ENCODE measurements at regions not wholly inside any gene's neighbourhood (a gene's known extent, or its start where the extent isn't known, plus 50 kb on each side); places are given as distances from the start of the nearest gene placed in this dataset.
"Not testable (repeated sequence)": the region's sequence is repeated elsewhere in the genome, so short reads cannot be mapped to it uniquely, and the experiment has no call there.

DNA sequence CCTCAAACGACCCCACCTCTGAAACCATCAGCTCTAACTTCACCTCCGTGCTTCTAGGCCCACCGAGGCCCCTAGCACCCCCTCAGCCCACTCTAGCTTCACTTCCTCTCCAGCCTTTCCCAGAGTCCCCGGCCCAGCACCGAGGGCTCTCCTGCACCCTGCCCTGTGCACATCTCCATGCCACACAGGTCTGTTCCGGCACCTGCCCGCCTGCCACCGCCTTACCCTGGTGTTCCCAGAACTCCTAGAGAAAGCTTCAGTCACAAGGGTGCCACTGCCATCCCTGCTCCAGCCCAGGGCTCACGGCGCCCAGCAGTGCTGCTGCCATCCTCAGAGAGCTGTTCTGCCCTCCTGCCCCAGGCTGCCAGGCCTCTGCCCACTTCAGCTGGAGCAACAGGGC is 61.3 kb upstream of the INSIG1 start:
- Mint-ChIP-seq H3K4me3 (no peak overlapping the region), H3K9me3 (no peaks in the 10 kb centered on the region), H3K27me3 (ENCODE audit: low read depth) (no peaks in the 10 kb centered on the region), H3K27ac (ENCODE audit: unreplicated experiment) (peak overlapping the region; percentile 97), H3K36me3 (ENCODE audit: low read depth) (no peaks in the 10 kb centered on the region), H3K4me1 (peaks cover 9% of the 10 kb centered on the region)
- no peak for TF ChIP-seq CTCF (conservative IDR thresholded peaks at IDR 0.05)
- DNase-seq (ENCODE audit: low read depth, low spot score), result no peak

DNA sequence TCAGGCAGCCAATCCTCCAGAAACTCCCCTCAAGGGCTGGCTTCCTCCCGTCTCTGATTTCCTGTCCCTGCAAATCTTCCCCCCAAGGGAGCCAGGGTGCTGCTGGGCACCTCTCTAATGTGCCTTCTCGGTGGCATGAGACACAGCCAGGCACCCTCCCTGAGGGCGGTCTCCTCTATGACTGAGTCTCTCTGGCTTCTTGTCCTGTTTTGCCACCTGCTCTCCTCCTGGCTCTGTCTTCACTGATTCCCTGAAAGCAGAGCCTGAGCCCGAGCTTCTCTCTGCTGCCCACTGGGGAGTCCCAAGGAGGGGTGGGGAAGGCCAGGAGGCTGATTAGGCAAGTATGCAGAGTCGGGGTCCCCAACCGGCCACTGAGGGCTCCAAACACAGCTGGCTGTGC is 60.4 kb upstream of the INSIG1 start:
- Mint-ChIP-seq H3K27ac (ENCODE audit: unreplicated experiment) (peak overlapping the region; percentile 93), H3K4me3 (no peak overlapping the region), H3K9me3 (no peaks in the 10 kb centered on the region), H3K4me1 (peaks cover 9% of the 10 kb centered on the region), H3K36me3 (ENCODE audit: low read depth) (no peaks in the 10 kb centered on the region), H3K27me3 (ENCODE audit: low read depth) (no peaks in the 10 kb centered on the region)
- no peak for TF ChIP-seq CTCF (conservative IDR thresholded peaks at IDR 0.05)
- no peak for DNase-seq (ENCODE audit: low read depth, low spot score)

DNA sequence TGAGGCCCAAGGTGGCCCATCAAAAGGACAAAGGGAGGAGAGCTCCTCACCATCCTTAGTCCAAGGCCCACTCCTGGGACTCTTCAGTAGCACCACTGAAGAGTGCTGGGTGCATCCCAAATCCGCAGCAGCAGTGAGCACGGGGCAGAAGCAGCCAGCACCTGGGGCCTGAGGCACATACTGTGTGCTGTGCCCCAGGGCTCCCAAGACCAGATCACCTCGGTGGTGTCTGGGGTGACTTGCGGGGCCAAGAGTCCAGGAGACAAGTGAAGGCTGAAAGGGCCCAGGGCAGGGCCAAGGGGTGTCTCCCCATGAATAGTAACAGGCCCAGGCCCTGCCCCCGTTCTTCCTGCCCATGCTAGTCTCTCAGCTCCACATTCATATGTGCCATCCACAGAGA is 59.9 kb upstream of the INSIG1 start:
- no peak overlapping the region for H3K4me3 Mint-ChIP-seq
- DNase-seq (ENCODE audit: low read depth, low spot score), result no peak
- no peak for TF ChIP-seq CTCF (conservative IDR thresholded peaks at IDR 0.05)
- H3K36me3 Mint-ChIP-seq (ENCODE audit: low read depth), result no peaks in the 10 kb centered on the region
- no peak overlapping the region for H3K27ac Mint-ChIP-seq (ENCODE audit: unreplicated experiment)
- no peaks in the 10 kb centered on the region for H3K9me3 Mint-ChIP-seq
- H3K27me3 Mint-ChIP-seq (ENCODE audit: low read depth), result no peaks in the 10 kb centered on the region
- peaks cover 10% of the 10 kb centered on the region for H3K4me1 Mint-ChIP-seq

GRCh38 chr7:155239431-155240087 is 58.1 kb upstream of the INSIG1 start:
- H3K9me3 Mint-ChIP-seq; H3K36me3 Mint-ChIP-seq (ENCODE audit: low read depth); H3K27ac Mint-ChIP-seq (ENCODE audit: unreplicated experiment); H3K4me3 Mint-ChIP-seq; DNase-seq (ENCODE audit: low read depth, low spot score); H3K27me3 Mint-ChIP-seq (ENCODE audit: low read depth): not testable (repeated sequence)
- H3K4me1 Mint-ChIP-seq, result peaks cover 11% of the 10 kb centered on the region

DNA sequence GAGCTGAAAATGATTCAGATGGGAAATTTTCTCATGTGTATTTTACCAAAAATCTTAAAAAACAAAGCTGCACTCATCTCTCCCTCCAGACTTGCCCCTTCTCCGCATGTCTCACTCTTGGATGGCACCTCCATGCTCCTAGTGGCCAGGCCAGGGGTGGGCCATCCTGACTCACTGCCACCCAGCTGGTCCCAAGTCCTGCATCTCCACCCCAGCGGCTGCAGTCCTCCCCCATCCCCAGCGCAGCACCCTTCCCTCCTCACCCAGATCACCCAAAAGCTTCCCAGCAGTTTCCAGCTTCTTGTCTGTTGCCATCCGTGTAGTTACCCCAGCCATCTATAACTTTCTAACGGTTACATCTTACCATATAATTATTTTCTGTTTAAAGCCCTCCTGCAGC is 53.0 kb upstream of the INSIG1 start:
- Mint-ChIP-seq H3K9me3 (no peaks in the 10 kb centered on the region), H3K27ac (ENCODE audit: unreplicated experiment) (no peak overlapping the region)
- no peak for TF ChIP-seq CTCF (conservative IDR thresholded peaks at IDR 0.05)

DNA sequence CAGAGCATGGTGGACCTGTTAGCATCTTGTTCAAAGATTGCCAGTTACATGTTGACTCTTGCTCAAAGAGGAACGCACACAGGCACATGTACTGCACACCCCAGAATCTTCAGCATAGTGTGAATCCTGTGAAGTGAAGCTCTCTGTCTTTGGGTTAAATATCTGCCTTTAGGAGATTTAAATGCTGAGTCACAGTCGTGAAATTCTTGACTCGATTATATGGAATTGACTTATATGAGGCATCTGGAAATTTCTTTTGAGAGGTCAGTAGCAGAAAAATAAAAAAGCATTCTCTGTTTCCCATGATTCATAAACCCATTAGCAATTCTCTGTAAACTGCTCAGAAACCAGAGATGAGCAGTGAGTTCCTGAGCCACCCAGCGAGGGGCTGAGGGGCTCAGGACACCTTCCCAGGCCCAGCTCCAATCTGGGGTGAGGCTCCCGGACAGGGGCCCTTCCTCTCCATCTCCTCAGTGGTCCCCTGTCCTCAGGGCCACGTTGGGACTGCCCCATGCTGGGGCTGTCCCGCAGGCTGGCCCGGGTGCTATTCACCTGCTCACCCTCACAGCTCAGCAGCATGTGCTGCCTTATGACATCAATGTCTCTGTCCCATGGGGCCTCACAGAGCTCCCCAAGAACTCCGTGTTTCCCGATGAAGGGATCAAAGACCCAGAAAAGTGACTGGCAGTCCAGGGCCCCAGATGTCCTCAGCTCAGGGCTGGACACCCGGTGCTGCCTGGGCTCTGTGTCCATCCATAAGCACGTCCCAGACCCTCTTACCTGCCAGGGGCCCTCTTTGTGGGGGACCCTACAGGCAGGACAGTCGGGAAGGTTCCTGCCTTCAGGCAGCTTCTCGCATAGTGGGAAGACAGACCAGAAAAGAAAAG is 50.0 kb upstream of the INSIG1 start:
- Mint-ChIP-seq H3K36me3 (ENCODE audit: low read depth) (no peaks in the 10 kb centered on the region), H3K4me1 (peaks cover 1% of the 10 kb centered on the region), H3K4me3 (no peak overlapping the region), H3K9me3 (no peaks in the 10 kb centered on the region), H3K27me3 (ENCODE audit: low read depth) (no peaks in the 10 kb centered on the region), H3K27ac (ENCODE audit: unreplicated experiment) (no peak overlapping the region)
- TF ChIP-seq CTCF (conservative IDR thresholded peaks at IDR 0.05), result no peak
- no peak for DNase-seq (ENCODE audit: low read depth, low spot score)

More for the DNA sequence above, 53.0 kb upstream of the INSIG1 start:
- H3K4me1 Mint-ChIP-seq, result peaks cover 3% of the 10 kb centered on the region
- H3K4me3 Mint-ChIP-seq, result no peak overlapping the region
- no peaks in the 10 kb centered on the region for H3K27me3 Mint-ChIP-seq (ENCODE audit: low read depth)
- H3K36me3 Mint-ChIP-seq (ENCODE audit: low read depth), result no peaks in the 10 kb centered on the region
- DNase-seq (ENCODE audit: low read depth, low spot score), result no peak

All from neural crest cell (in vitro differentiated cells).